GM19025 (cell line): ENCODE measurements at regions not wholly inside any gene's neighbourhood (a gene's known extent, or its start where the extent isn't known, plus 50 kb on each side); places are given as distances from the start of the nearest gene placed in this dataset.
"Not testable (repeated sequence)": the region's sequence is repeated elsewhere in the genome, so short reads cannot be mapped to it uniquely, and the experiment has no call there.

Experiments
- ATAC-seq: cut with Tn5 transposase; IDR thresholded peaks from one replicate; pipeline ENCODE4 v1.9.1; 2021; ENCODE audit warnings: mild to moderate bottlenecking, low read depth, moderate library complexity; ENCODE audit not compliant: unreplicated experiment

GRCh38 chr6:148602136-148602535 lies 144.7 kb upstream of the UST start:
- no peak for ATAC-seq

GRCh38 chr6:148608199-148608951 lies 138.5 kb upstream of the UST start:
- ATAC-seq = no peak

- ATAC-seq = no peak
Observed at GRCh38 chr6:148611213-148611612, 135.6 kb upstream of the UST start.

GRCh38 chr6:148612043-148612442 lies 134.8 kb upstream of the UST start:
- no peak for ATAC-seq

DNA sequence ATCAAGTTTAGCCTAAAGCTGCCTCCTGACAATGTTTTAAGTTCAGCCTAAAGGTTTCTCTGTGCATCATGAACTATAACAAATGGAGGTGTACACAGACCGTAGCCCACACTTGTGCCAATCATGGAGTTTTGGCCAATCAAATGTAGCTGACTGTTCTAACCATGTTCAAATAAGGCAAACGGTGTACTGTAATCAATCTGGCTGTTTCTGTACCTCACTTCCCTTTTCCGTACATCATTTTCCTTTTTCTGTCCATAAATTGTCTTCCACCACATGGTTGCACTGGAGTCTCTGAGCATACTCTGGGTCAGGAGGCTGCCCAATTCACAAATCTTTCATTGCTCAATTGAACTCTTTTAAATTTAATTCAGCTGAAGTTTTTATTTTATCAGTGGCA lies 132.2 kb upstream of the UST start:
- no peak for ATAC-seq

DNA sequence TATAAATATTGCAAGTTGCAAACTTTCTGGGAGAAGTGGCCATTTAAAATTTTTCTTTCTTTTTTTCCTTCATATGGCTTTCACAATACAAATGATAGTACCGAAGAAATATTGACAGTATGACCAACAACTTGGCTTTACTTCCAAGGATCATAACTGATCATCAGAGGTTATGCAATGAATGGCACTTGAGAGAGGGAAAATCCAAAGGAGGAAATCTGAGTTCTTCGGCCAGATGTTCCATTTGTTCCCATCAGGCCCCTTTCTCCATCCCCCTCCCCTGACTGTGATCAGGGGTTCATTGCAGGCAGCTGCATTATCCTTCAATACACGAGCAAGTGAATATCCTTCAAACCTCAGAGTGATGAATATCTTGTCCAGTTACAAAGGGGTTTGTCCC lies 130.0 kb upstream of the UST start:
- ATAC-seq = no peak

- no peak for ATAC-seq
Observed at GRCh38 chr6:148617530-148617929, 129.3 kb upstream of the UST start.

DNA sequence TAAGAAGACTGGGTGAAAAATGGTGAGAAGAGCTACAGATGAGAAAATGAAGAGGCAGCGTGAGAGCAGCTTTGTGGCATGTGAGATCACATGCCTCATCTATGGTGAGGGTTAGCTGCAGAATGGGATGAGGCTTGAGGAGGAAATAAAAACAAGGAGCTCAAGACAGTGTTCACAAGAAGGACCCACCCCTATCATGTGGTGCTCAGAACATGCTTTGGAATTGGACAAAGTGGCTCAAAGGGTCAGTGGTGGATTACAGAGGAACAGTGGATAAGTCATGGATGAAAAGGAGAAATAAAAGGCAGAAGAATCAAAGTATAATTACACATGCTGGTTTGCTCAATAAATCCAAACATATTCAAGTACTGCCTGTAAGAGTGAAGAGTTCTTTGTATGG lies 126.9 kb upstream of the UST start:
- ATAC-seq = no peak

DNA sequence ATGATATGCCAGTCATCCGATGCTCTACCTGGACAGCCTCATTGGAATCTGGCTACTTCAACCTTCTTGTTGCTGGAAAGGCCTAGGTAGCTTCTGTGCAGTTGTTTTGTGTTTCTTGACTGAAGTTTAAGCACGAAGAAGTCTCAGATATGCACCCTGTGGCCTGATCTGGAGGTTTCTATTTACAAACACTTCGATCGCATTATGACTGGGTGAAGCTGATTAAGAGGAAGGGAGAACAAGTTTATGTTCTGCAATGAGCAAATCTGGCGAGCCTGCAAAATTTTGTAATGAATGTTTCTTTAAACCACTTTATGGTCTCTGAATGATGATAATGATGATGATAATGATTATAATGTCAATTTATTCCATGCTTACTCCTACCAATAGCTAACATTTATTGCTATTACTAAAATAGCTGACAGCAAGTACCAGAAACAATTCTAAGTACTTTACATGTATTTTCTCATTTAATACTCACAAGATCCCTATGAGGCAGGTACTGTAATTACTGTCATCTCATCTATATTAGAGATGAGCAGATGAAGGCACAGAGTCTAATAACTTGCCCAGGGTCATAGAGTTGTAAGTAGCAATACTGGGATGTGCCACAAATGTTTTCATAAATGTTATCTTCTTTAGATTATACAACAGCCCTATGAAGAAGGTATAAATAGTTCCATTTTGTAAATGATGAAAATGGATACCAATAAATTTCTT lies 126.1 kb upstream of the UST start:
- ATAC-seq = no peak

GRCh38 chr6:148625609-148626008 lies 121.2 kb upstream of the UST start:
- ATAC-seq = no peak

DNA sequence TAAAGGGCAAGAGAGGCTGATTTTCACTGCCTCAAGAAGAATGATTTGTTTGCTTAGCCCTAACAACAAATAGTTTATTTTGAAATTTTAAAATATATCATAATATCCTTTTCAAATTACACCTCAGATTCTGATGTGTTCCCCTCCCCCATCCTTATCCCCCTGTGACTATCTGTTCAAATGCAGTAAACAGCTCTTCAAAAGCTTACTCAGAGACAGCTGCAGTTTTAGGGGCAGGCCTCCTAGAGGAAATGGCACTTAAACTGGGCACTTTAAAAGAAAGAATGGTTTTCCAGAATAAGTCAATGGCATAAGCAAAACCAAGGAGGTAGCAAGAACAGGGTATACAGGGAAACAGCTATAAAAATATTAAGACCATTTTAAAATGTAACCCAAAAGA lies 118.6 kb upstream of the UST start:
- ATAC-seq = no peak

DNA sequence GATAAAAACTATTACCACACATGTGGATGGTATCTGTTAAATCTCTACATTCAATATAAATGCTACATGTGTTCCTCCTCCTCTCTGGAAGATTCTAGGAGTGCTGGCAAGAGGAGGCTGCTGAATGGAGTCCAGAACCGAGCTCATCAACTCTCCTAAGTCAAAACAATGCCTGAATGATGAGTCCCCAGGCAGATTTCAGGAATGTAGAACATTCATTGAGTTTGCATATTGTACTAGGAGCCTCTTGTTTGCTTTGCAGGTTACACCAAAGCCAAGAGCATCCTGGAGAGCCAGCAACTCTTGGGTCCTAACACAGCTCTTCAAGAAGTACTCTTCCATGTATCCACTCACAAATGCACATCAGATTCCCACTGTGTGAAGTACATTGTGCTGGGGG lies 117.6 kb upstream of the UST start:
- ATAC-seq = no peak

GRCh38 chr6:148629592-148630465 lies 117.0 kb upstream of the UST start:
- ATAC-seq = no peak

DNA sequence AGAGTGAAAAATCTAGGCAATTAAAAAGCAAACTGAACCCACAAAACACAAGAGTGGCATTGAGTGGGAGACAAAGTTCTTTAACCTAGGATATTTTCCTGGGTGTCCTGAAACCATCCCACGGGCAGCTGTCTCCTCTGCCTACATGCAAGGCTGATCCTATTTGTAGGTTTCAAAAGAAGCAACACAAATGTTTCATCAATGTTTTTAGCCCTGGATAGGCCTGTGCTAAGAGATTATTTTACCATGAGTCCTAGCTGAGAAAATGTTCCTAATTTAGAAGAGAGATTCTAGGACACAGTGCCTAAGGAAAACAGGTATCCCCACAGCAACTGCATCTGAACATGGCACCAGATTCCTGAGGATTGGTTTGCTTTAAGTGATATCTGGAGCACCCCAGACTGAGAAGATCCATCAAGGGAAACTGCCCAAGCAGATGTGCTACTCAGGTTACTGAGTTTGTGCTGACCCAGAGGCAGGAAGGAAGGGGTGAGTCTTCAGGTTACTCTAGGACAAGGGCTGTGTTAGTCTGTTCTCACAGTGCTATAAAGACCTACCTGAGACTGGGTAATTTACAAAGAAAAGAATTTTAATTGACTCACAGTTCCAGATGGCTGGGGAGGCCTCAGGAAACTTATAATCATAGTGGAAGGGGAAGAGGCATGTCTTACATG lies 111.6 kb upstream of the UST start:
- no peak for ATAC-seq

DNA sequence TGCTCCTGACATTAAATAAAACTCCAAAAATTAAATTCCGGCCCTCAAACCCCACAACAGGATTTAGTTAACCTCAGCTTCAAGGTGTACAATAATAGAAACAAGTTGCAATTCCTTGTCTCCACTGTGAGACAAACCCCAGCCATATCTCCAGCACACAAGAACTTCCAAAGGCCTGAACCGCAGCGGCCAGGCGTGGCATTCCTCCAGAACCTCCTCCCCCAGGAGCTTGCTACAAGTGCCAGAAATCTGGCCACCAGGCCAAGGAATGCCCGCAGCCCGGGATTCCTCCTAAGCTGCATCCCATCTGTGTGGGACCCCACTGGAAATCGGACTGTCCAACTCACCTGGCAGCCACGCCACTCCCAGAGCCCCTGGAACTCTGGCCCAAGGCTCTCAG lies 105.0 kb upstream of the UST start:
- ATAC-seq = not testable (repeated sequence)

DNA sequence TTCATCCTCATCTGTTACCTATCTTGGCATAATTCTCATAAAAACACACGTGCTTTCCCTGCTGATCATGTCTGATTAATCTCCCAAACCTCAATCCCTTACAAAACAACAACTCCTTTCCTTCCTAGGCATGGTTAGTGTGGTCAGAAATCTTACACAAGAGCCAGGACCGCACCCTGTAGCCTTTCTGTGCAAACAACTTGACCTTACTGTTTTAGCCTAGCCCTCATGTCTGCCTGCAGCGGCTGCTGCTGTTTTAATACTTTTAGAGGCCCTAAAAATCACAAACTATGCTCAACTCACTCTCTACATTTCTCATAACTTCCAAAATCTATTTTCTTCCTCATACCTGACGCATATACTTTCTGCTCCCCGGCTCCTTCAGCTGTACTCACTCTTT lies 103.6 kb upstream of the UST start:
- not testable (repeated sequence) for ATAC-seq

GRCh38 chr6:148645049-148645448 lies 101.8 kb upstream of the UST start:
- ATAC-seq = not testable (repeated sequence)

- no peak for ATAC-seq
Observed at GRCh38 chr6:148648754-148649453, 97.9 kb upstream of the UST start.

DNA sequence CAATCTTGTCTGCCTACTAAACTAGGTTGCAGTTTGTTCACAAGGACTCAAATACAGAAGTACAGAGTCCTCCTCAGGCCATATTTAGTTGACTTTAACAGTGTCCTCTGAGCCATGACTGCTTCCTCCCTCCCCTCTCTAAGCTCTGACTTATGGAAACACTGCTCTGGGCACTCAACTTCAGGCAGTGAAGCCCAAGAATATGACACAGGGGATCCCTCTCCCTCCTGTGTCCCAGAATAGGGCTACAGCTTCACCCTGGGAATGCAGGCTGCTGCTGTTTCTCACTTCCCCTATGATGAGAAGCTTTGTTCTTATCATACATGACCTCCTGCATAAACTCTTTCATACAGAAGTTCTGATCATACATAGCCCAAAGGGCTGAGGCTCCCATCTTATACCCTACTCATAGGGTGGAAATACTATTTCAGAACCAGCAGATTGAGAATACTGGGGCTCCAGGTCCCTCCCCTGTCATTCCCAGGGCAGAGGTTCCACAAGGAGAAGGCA lies 97.3 kb upstream of the UST start:
- no peak for ATAC-seq

- no peak for ATAC-seq
Observed at GRCh38 chr6:148650941-148651505, 95.8 kb upstream of the UST start.
